HepG2 (cell line): ENCODE measurements at regions not wholly inside any gene's neighbourhood (a gene's known extent, or its start where the extent isn't known, plus 50 kb on each side); places are given as distances from the start of the nearest gene placed in this dataset.

ENCODE experiments used
- ATAC-seq: fragments of 200-7000 bp; cut with Tn5 transposase; 3 replicates; pipeline ENCODE4 v1.9.1; 2020; ENCODE audit warnings: mild to moderate bottlenecking, moderate library complexity
- BruUV-seq: library from RNA; stranded (reverse); fragments of 400-500 nt; replicated peaks from 2 replicates; lab custom pipeline; 2021; lab: Mats Ljungman, UMichigan
- CTCF ChIA-PET: fragments of 300-600 bp; formaldehyde crosslinking; extraction: SDS; loops from one replicate; lab custom pipeline; 2021; ENCODE audit warnings: low total read pairs, inconsistent platforms, low intra/inter-chr PET ratio; lab: Yijun Ruan, JAX
- POLR2A ChIA-PET: fragments of 350-600 bp; sonication (Branson Sonifier 250); formaldehyde crosslinking; loops from one replicate; lab custom pipeline; 2020; ENCODE audit warnings: antibody characterized with exemption, inconsistent platforms; lab: Yijun Ruan, JAX
- DNase-seq: peaks from one replicate; pipeline ENCODE4 v3.0.0-alpha.2; 2015; ENCODE audit warnings: low spot score
- FAIRE-seq: peaks from 3 replicates; lab custom pipeline; 2011; peaks lifted over from hg19 to GRCh38; lab: Jason Lieb, UNC
- H2AFZ ChIP-seq: one replicate; pipeline ENCODE4 v1.6.1; 2011; ENCODE audit warnings: low read length, inconsistent platforms
- H3K27ac ChIP-seq: fragments of 300-600 bp; 3 replicates; pipeline ENCODE4 v1.8.0; 2011; ENCODE audit warnings: mixed run types, mild to moderate bottlenecking, mixed read lengths, low read length, inconsistent platforms; ENCODE audit not compliant: insufficient read depth; ENCODE audit errors: extremely low read length
- H3K27me3 ChIP-seq, 2 experiments: fragments of 200-600 bp in 1 of 2; 2 replicates in 1 of 2; 3 replicates in 1 of 2; pipeline versions ENCODE4 v1.6.0 to v1.8.0; 2011; ENCODE audit warnings: low read length in 2 of 2, mild to moderate bottlenecking in 2 of 2, moderate library complexity in 2 of 2, inconsistent platforms in 1 of 2; ENCODE audit not compliant: insufficient read depth in 2 of 2, control insufficient read depth in 1 of 2
- H3K36me3 ChIP-seq, 2 experiments: fragments of 200-600 bp in 1 of 2; replicated peaks in 1 of 2; 2 replicates in 1 of 2; 3 replicates in 1 of 2; pipeline versions ENCODE4 v1.5.1 to v1.8.0; 2011; ENCODE audit warnings: low read length in 2 of 2, inconsistent platforms in 1 of 2; ENCODE audit not compliant: insufficient read depth in 2 of 2, control insufficient read depth in 1 of 2
- H3K4me1 ChIP-seq: 2 replicates; pipeline ENCODE4 v1.5.1; 2012; ENCODE audit warnings: low read length, inconsistent platforms; ENCODE audit not compliant: insufficient read depth
- H3K4me2 ChIP-seq: 2 replicates; pipeline ENCODE4 v1.6.0; 2011; ENCODE audit warnings: low read depth, low read length, inconsistent platforms
- H3K4me3 ChIP-seq, 3 experiments: fragments of 200-600 bp in 1 of 3; sonication (generic), shearing (Covaris generic) in 1 of 3; replicated peaks in 1 of 3; 2 replicates each; pipeline ENCODE4 v1.5.1; 2011 to 2016; ENCODE audit warnings: low read length in 3 of 3, inconsistent platforms in 2 of 3, low read depth in 2 of 3, mild to moderate bottlenecking in 2 of 3, control low read depth in 1 of 3, mixed read lengths in 1 of 3; ENCODE audit not compliant: insufficient read depth in 1 of 3
- H3K79me2 ChIP-seq: one replicate; pipeline ENCODE4 v1.6.1; 2011; ENCODE audit warnings: low read length, inconsistent platforms; ENCODE audit not compliant: insufficient read depth
- H3K9ac ChIP-seq: 2 replicates; pipeline ENCODE4 v1.6.0; 2011; ENCODE audit warnings: mild to moderate bottlenecking, low read depth, low read length, inconsistent platforms; ENCODE audit not compliant: insufficient read depth
- H3K9me3 ChIP-seq: 2 replicates; pipeline ENCODE4 v1.5.1; 2012; ENCODE audit warnings: mild to moderate bottlenecking, low read length
- H4K20me1 ChIP-seq: 2 replicates; pipeline ENCODE4 v1.6.0; 2011; ENCODE audit warnings: inconsistent platforms, mild to moderate bottlenecking, low read length, moderate library complexity; ENCODE audit not compliant: insufficient read depth
- MIER3 ChIP-seq: IDR thresholded peaks from 2 replicates; pipeline ENCODE4 v1.6.1; 2016; ENCODE audit warnings: missing compliant biosample characterization, borderline replicate concordance
- PHB2 ChIP-seq: fragments of 450-650 bp; IDR thresholded peaks from 2 replicates; pipeline ENCODE4 v1.6.1; 2018; ENCODE audit not compliant: partially characterized antibody
- ZFP37 ChIP-seq: sonication (generic); formaldehyde crosslinking; IDR thresholded peaks from 2 replicates; pipeline ENCODE4 v1.4.0; 2020; ENCODE audit warnings: missing genetic modification reagents, borderline replicate concordance
- ZNF207 ChIP-seq: fragments of 450-650 bp; IDR thresholded peaks from 2 replicates; pipeline ENCODE4 v1.6.1; 2016; ENCODE audit warnings: antibody characterized with exemption, borderline replicate concordance
- ZNF589 ChIP-seq: sonication (generic); formaldehyde crosslinking; conservative IDR thresholded peaks from 2 replicates; pipeline ENCODE4 v1.8.0; 2022; ENCODE audit warnings: mild to moderate bottlenecking, moderate library complexity, missing genetic modification reagents
- ZNF619 ChIP-seq: sonication (generic); formaldehyde crosslinking; IDR thresholded peaks from 2 replicates; pipeline ENCODE4 v1.4.0; 2020; ENCODE audit warnings: mild to moderate bottlenecking, missing genetic modification reagents
- ZNF841 ChIP-seq: sonication (generic); formaldehyde crosslinking; IDR thresholded peaks from 2 replicates; pipeline ENCODE4 v1.8.1; 2023; ENCODE audit warnings: missing genetic modification reagents, borderline replicate concordance
- WGBS: methylation state at CpG from one replicate; pipeline ENCODE4 v1.1.6; 2017; ENCODE audit warnings: low lambda C conversion rate; 5-methylcytosine and 5-hydroxymethylcytosine counted together
- in situ Hi-C: cut with HindIII; loops from 2 replicates; pipeline ENCODE4 v1.10.0; 2017; ENCODE audit warnings: low pct_unique_long_range_greater_than_20kb; ENCODE audit not compliant: extremely low pct_ligation_motif_present
- intact Hi-C: fragments of 100-400 bp; cut with micrococcal nuclease; formaldehyde crosslinking; loops from one replicate; pipeline ENCODE4 v1.10.0; 2022; ENCODE audit not compliant: unreplicated experiment
- TF ChIP-seq, protein P1 (sequence below): IDR thresholded peaks from 2 replicates; pipeline ENCODE4 v1.6.1; 2016; ENCODE audit warnings: mild to moderate bottlenecking
- TF ChIP-seq, protein P2 (sequence below): sonication (generic); formaldehyde crosslinking; conservative IDR thresholded peaks from 2 replicates; pipeline ENCODE4 v1.8.1; 2023; ENCODE audit warnings: missing genetic modification reagents

DNA sequence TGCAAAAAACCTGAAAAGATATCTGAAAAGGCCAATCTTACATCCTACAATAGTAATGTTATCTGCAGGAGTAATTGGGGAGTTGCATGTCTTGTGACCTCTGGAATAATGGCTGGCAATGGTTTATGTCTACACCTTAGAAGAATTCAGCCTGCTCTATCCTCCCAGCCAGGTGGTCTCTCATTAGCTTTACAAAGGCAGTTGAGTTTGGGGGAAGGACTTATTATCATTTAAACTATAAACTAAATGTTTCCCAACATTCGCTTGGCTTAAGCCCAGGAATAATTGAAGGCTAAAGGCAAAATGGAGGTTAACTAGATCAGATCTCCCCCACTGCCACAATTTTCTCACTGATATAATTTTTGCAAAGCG lies 158.4 kb upstream of the SFSWAP start:
- Histone ChIP-seq H3K27me3 (peaks cover 6 to 57% of the 10 kb centered on the region in 2 experiments; a peak in 4 of 5 replicates), H3K4me3 (no peak overlapping the region), H4K20me1 (no peaks in the 10 kb centered on the region), H3K36me3 (no peaks in the 10 kb centered on the region), H3K4me1 (no peaks in the 10 kb centered on the region), H2AFZ (no peak overlapping the region), H3K4me2 (no peak overlapping the region), H3K27ac (no peak overlapping the region), H3K9me3 (no peaks in the 10 kb centered on the region), H3K79me2 (no peaks in the 10 kb centered on the region), H3K9ac (no peak overlapping the region)
- ChIA-PET POLR2A (no interaction called here), CTCF (no interaction called here)
- WGBS, result 3% methylated on average over 2 of the region's 2 CpGs
- in situ Hi-C loops (no loop called here), intact Hi-C loops (no loop called here)
- FAIRE-seq (no peak), DNase-seq (no peak), ATAC-seq (no peak)
- no peak for TF ChIP-seq ZNF589 (CRISPR knock-in tag)
- no peak for TF ChIP-seq ZNF841
- TF ChIP-seq, protein P1, sequence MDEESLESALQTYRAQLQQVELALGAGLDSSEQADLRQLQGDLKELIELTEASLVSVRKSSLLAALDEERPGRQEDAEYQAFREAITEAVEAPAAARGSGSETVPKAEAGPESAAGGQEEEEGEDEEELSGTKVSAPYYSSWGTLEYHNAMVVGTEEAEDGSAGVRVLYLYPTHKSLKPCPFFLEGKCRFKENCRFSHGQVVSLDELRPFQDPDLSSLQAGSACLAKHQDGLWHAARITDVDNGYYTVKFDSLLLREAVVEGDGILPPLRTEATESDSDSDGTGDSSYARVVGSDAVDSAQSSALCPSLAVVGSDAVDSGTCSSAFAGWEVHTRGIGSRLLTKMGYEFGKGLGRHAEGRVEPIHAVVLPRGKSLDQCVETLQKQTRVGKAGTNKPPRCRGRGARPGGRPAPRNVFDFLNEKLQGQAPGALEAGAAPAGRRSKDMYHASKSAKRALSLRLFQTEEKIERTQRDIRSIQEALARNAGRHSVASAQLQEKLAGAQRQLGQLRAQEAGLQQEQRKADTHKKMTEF (CRISPR knock-in tag), result no peak
- TF ChIP-seq, protein P2, sequence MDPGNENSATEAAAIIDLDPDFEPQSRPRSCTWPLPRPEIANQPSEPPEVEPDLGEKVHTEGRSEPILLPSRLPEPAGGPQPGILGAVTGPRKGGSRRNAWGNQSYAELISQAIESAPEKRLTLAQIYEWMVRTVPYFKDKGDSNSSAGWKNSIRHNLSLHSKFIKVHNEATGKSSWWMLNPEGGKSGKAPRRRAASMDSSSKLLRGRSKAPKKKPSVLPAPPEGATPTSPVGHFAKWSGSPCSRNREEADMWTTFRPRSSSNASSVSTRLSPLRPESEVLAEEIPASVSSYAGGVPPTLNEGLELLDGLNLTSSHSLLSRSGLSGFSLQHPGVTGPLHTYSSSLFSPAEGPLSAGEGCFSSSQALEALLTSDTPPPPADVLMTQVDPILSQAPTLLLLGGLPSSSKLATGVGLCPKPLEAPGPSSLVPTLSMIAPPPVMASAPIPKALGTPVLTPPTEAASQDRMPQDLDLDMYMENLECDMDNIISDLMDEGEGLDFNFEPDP (CRISPR knock-in tag), result no peak
- TF ChIP-seq MIER3 (CRISPR knock-in tag), result no peak
- TF ChIP-seq ZNF619 (CRISPR knock-in tag), result no peak
- TF ChIP-seq PHB2, result no peak
- TF ChIP-seq ZNF207, result no peak
- TF ChIP-seq ZFP37 (CRISPR knock-in tag), result no peak
- BruUV-seq, result no TSS peak
